ENCODE measurements at regions not wholly inside any gene's neighbourhood (a gene's known extent, or its start where the extent isn't known, plus 50 kb on each side); places are given as distances from the start of the nearest gene placed in this dataset.

DNA sequence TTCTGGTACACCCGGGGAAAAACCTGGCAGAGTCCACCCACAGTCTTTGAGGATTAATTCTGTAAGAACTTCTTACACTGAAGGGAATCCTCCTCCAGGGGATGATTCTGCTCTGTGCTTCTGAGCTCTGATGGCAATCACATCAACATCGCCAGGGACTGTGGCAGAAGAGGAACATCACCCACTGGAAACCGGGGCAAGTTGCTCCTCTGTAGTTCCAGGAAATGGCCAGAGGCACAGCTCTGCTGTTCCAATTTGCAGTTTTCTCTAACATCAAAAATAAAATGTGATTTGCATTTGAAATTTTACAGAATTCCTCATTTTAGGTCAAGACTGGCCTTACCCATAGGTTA is 207.6 kb downstream of the DAD1 start:
- TF ChIP-seq, protein P1, sequence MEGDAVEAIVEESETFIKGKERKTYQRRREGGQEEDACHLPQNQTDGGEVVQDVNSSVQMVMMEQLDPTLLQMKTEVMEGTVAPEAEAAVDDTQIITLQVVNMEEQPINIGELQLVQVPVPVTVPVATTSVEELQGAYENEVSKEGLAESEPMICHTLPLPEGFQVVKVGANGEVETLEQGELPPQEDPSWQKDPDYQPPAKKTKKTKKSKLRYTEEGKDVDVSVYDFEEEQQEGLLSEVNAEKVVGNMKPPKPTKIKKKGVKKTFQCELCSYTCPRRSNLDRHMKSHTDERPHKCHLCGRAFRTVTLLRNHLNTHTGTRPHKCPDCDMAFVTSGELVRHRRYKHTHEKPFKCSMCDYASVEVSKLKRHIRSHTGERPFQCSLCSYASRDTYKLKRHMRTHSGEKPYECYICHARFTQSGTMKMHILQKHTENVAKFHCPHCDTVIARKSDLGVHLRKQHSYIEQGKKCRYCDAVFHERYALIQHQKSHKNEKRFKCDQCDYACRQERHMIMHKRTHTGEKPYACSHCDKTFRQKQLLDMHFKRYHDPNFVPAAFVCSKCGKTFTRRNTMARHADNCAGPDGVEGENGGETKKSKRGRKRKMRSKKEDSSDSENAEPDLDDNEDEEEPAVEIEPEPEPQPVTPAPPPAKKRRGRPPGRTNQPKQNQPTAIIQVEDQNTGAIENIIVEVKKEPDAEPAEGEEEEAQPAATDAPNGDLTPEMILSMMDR (IDR thresholded peaks at IDR 0.05; ENCODE audit: extremely low read depth, insufficient read depth, missing control alignments), result no peak
- in situ Hi-C loops (cut with MboI; ENCODE audit: low pct_unique_long_range_greater_than_20kb, low sequenced_read_pairs, unreplicated experiment), result loop anchor here (10.0 kb wide), 1 partner anchor 273 kb away; no protein-coding TSS in a partner anchor
- no peak for DNase-seq (ENCODE audit: low spot score)

DNA sequence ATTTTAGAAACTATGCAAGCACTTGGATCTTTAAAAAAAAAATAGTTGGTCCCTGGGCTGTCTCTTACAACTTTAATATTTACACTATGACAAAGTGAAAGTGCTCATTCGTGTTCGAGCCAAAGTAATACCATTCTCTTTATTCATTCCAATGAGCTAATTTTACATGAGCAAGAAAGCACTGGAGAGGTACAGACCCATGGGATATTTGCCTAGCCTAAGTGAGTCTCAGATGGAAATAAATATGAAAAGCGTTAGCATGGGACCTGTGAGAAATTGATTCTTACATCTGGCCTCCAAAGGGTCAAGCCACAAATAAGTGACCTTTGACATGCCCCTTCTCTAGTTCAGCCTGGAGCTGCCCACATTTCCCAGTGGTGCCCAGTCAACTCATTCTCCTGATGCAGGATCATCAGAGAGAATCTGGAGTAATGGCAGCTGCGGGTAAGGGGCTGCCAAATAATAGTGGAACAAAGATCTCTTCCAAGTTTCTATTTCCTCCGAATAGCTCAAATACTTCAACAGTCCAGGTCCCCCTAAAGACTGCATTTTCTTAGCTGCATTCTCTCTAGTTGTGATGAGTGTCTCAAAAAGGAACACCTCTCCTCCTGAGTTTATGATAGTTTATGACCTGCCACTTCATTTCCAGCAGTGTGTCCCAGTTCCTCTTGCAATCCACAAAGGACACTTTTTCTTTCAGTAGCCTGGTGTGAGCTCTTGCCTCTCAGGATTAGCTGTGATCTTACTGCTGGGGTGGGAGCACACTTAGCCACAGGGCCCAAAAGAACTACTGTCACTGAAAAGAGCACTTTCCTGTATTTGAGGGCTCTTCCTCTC is 208.2 kb downstream of the DAD1 start:
- in situ Hi-C loops (cut with MboI; ENCODE audit: low pct_unique_long_range_greater_than_20kb, low sequenced_read_pairs, unreplicated experiment), result loop anchor here (10.0 kb wide), 1 partner anchor 274 kb away; no protein-coding TSS in a partner anchor

DNA sequence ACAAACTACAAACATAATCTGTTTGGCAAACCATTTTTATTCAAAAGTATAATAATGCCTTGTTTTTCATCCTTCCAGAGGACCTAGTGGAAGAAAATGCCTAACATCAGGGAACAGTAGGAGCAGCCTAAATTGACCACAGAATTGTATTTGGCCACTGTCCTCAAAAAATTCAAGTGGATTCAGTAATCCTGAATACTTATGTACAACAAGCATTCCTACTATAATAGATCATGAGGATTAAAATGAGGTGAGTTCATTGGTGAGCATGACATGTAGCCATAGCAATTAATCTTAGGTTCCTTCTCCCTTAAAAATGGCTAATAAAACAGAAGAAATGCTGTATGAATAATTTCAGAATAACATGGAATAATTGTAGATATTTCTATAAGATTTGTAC is 209.3 kb downstream of the DAD1 start:
- no peak for DNase-seq (ENCODE audit: low spot score)
- TF ChIP-seq, protein P1 (IDR thresholded peaks at IDR 0.05; ENCODE audit: extremely low read depth, insufficient read depth, missing control alignments), result no peak
- in situ Hi-C loops (cut with MboI; ENCODE audit: low pct_unique_long_range_greater_than_20kb, low sequenced_read_pairs, unreplicated experiment), result loop anchor here (10.0 kb wide), 1 partner anchor 275 kb away; no protein-coding TSS in a partner anchor

More for the DNA sequence above, 208.2 kb downstream of the DAD1 start:
- no peak for DNase-seq (ENCODE audit: low spot score)
- TF ChIP-seq, protein P1 (IDR thresholded peaks at IDR 0.05; ENCODE audit: extremely low read depth, insufficient read depth, missing control alignments), result no peak

DNA sequence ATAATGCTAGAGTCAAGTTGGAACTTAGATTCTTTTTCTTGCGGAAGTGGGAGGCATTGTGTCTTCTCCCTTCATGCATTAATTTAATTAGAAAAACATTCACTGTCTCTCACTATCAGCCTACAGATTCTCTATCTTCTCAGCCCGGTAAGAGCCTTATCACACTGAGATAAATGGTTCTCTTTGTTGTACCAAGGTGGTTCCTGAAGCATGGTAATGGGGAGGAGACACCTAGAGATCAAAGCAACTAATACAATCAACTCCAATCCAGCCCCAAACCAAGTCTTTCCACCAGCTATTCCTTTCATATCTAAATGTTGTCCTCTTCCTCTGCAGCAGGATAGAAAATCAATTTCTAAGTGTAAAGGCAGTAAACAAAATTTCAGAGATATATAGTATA is 210.8 kb downstream of the DAD1 start:
- TF ChIP-seq, protein P1 (IDR thresholded peaks at IDR 0.05; ENCODE audit: extremely low read depth, insufficient read depth, missing control alignments), result no peak
- DNase-seq (ENCODE audit: low spot score), result no peak
- in situ Hi-C loops (cut with MboI; ENCODE audit: low pct_unique_long_range_greater_than_20kb, low sequenced_read_pairs, unreplicated experiment), result no loop called here

DNA sequence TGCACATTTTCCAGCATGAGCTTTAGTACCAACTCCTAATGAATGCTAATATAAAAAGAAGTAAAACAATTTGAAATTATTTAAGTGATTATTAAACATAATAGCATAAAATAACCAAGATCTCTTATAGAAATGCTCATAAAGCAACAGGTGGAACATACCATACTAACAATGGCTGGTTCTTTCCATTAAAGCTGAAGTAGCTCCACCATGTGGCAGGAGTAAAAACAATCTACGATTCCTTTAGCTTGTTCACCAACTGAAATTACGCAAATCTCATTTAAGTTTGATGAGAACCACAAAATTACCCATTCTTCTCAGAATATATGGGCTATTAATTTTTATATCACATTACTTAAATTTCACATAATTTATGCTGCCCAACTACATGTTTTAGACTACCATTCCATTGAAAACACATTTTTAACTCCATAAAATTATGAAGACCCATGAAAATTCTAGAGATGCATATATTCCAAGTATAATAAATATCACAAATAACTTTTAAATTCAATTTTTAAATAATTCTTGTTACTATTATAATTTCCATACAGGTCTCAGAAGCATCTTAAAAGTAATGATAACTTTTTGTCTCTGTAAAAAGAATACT is 213.6 kb downstream of the DAD1 start:
- TF ChIP-seq, protein P1 (IDR thresholded peaks at IDR 0.05; ENCODE audit: extremely low read depth, insufficient read depth, missing control alignments), result peak; percentile 64
- DNase-seq (ENCODE audit: low spot score), result no peak
- in situ Hi-C loops (cut with MboI; ENCODE audit: low pct_unique_long_range_greater_than_20kb, low sequenced_read_pairs, unreplicated experiment), result no loop called here

DNA sequence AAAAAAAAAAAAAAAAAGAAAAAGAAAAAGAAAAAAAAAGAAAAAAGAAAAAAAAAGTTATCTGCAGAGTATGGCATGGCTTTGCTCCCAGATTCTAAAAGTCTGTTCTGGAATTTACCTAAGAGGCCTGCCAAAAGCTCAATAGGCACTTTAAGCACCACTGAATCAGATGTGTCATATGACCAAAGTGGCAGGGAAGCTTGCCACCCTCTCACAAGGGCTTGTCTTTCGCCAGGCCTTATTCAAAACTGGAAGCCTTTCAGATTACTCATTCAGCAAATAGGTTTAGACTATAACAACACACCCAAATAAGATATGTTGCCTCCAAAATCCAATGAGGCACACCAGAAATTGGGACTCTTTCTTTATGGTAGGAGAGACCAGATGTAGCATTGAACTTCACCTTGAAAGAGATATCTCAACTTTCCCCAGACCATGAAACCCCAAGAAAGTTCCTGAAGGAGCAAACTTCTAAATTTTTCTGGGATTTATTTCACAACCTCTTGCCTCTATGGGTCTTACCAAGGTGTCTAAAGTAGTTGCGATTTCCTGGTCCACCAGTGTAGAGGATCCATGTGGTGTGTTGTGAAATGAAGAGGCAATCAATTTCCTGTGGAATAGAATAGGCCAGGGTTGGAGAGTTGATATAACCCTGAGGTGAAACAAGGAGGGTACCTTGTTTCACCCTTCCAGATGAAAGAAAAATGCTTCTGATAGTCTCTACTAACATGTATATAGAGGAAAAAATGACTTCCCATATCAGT is 218.8 kb downstream of the DAD1 start:
- in situ Hi-C loops (cut with MboI; ENCODE audit: low pct_unique_long_range_greater_than_20kb, low sequenced_read_pairs, unreplicated experiment), result no loop called here
- no peak for DNase-seq (ENCODE audit: low spot score)
- TF ChIP-seq, protein P1 (IDR thresholded peaks at IDR 0.05; ENCODE audit: extremely low read depth, insufficient read depth, missing control alignments), result no peak

All from GM13977 (cell line).